DND-41 (cell line): ENCODE measurements at regions not wholly inside any gene's neighbourhood (a gene's known extent, or its start where the extent isn't known, plus 50 kb on each side); places are given as distances from the start of the nearest gene placed in this dataset.

Experiments used
- EZH2 ChIP-seq: IDR thresholded peaks from 3 replicates; pipeline ENCODE4 v1.6.1; 2012; ENCODE audit warnings: borderline replicate concordance, low read depth, mild to moderate bottlenecking, moderate library complexity, low read length, inconsistent platforms; ENCODE audit not compliant: severe bottlenecking
- TF ChIP-seq, protein P1 (sequence below): IDR thresholded peaks from 2 replicates; pipeline ENCODE4 v1.5.1; 2012; ENCODE audit warnings: borderline replicate concordance, low read length, moderate library complexity, mild to moderate bottlenecking; ENCODE audit not compliant: poor library complexity, severe bottlenecking; ENCODE audit errors: extremely low read depth

DNA sequence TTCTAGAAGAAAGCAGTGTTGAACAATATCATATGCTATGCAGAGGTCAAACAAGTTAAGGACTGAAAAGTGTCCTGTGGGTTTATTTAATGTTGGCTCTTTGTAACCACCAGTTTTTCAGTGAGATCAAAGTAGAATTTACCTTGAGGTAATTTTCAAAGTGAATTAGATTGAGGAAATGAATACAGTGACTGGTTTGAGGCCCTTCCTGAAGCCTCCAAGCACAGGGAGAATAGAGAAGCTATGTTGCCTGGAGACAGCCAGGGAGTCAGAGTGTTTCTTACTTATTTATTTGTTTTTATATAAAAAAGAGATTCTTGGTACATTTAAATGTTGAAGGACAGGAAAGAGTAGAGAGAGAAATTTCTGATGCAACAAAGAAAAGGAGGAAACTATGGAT, 954.3 kb upstream of the SPRY2 start:
- TF ChIP-seq, protein P1, sequence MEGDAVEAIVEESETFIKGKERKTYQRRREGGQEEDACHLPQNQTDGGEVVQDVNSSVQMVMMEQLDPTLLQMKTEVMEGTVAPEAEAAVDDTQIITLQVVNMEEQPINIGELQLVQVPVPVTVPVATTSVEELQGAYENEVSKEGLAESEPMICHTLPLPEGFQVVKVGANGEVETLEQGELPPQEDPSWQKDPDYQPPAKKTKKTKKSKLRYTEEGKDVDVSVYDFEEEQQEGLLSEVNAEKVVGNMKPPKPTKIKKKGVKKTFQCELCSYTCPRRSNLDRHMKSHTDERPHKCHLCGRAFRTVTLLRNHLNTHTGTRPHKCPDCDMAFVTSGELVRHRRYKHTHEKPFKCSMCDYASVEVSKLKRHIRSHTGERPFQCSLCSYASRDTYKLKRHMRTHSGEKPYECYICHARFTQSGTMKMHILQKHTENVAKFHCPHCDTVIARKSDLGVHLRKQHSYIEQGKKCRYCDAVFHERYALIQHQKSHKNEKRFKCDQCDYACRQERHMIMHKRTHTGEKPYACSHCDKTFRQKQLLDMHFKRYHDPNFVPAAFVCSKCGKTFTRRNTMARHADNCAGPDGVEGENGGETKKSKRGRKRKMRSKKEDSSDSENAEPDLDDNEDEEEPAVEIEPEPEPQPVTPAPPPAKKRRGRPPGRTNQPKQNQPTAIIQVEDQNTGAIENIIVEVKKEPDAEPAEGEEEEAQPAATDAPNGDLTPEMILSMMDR, result no peak
- TF ChIP-seq EZH2, result no peak
